Embryonic facial prominence (tissue), 1 donor: ENCODE measurements at regions not wholly inside any gene's neighbourhood (a gene's known extent, or its start where the extent isn't known, plus 50 kb on each side); places are given as distances from the start of the nearest gene placed in this dataset.

Source experiments
- DNase-seq: peaks from one replicate; pipeline ENCODE4 v3.0.0-alpha.2; 2016; ENCODE audit errors: extremely low spot score

DNA sequence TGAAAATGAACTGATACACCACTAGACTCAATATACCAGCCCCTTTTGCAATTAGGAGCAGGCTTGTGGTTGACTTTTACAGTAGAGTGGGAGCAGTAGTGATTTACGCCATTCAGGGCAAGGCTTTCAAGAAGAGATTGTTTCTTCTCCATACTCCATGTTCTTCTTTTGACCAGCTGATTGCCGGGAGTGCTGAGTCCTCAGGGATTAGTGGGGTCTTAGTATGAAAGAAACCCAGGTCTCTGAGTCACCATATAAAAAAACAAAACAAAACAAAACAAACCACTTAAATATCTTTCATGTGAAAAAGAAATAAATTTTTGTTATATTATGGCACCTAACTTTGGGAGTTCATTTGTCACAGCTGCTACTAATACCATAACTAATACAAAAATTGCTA, 465.6 kb upstream of the TRIB2 start:
- no peak for DNase-seq

DNA sequence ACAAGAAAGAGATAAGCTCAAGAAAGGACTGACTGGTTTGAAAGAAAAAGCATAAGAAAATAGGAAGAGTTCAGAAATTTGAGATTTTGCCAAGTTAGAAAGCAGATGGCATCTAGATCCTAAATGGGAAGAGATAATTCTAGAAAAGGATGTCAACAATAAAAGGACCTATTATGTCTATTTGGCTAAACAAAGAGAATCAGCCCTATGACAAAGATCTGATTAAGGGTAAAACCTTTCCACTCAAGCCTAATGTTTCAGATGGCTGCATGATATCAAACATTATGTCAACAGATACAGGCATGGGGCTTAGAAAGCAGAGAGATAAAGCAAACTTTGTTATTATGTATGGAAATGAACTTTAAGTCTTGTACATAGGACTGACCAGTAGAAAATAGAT, 465.0 kb upstream of the TRIB2 start:
- no peak for DNase-seq

GRCh38 chr2:12253167-12253778, 463.5 kb upstream of the TRIB2 start:
- no peak for DNase-seq

DNA sequence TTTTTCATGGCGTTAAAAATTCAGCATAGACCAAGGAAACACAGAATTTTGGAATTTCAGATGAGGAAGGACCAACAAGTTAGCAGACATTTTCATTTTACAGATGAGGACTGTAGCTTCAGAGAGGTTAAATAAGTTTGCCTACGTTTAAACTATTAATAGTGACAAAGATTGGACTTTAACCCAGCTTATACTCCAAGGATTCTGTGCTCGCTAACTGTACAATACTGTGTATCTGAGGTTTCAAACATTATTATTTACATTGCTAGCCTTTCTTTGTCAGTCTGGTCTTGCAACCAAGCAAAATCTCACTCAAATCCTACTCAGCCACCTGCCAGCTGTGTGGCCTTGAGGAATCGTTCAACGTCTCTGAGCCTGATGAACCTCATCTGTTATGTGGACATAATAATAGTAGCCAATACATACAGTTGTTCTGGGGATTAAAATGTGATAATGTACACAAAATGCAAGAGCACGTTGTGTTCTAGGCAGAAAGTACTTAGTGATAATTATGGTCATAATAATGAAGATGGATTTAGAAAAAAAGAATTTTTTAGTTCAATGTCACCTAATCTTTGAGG, 462.4 kb upstream of the TRIB2 start:
- DNase-seq = no peak

GRCh38 chr2:12256206-12256605, 460.5 kb upstream of the TRIB2 start:
- DNase-seq = no peak

- DNase-seq = no peak
Observed at GRCh38 chr2:12257476-12257875, 459.3 kb upstream of the TRIB2 start.

GRCh38 chr2:12259493-12259892, 457.2 kb upstream of the TRIB2 start:
- no peak for DNase-seq

DNA sequence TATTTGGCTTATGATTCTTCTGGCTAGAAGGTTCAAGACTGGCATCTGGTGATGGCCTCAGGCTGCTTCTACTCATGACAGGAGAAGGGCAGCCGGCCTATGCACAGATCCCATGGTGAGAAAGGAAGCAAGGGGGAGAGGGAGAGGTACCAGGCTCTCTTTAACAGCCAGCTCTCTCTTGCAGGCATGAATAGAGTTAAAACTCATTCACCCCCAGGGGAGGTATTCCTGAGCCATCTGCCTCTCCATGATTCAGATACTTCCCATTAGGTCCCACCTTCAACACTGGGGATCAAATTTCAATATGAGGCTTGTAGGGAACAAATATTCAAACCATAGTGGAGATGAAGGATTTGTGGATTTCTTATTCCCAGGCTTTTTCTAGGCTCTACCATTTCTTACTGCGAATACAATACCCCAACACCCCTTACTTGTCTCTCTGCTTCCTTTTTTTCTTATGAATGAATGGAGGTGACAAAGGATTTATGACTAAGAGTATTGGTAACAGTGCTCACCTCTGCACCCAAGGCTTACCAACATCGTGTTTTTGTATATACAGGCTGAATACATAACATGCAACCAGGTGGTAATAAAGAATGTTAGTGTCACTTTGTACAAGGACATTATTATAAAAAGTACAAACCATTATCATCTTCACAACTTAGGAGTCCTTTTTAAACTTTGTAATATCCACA, 454.6 kb upstream of the TRIB2 start:
- DNase-seq = no peak

DNA sequence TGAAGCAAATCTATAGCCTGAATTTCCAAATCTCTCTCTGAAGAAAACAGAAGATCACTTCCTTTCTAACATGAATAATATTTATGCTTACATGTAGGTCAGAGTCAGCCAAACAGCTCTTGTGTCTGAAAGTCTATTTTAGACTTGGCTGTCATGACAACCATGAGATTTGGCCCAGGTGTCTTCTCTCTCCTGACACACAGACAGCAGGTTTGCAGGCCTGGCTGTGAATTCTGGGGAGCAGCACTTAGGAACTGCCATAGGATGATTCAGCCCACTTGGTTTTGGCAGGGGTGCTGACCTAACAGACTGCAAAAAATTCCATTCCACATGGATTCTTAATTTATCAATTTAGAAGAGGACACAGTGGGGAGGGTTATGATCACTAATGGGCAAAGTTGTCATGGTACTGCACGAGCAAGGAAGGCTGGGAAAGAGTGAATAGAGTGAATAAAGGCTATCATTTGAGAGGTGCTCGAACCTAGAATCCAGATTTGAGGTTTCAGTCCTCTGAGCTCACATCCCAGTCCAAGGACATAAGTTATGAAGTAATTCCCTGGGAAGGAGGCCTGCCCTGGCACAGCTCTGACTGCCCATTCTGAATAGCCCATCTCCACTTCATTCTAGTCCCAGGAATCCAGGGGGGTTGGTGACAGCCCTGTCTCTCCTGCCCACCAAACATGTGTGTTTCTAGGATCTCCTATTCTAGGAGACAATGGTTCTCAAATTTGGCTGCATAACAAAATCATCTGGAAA, 453.9 kb upstream of the TRIB2 start:
- DNase-seq = no peak

DNA sequence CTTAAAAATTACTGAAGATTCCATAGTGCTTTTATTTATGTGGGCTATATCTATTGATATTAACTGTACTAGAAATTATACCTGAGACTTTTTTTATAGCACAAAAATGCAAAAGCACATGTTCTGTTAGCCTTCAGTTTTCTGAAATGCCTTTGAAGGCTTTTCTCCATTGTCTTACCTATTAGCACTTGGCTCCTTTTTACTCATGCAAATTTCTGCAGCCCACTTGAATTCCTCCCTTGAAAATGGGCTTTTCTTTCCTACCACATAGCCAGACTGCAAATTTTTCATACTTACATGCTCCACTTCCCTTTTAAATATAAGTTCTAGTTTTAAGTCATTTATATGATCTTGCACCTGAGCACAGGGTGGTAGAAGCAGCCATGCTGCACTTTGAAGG, 453.0 kb upstream of the TRIB2 start:
- DNase-seq = no peak

DNA sequence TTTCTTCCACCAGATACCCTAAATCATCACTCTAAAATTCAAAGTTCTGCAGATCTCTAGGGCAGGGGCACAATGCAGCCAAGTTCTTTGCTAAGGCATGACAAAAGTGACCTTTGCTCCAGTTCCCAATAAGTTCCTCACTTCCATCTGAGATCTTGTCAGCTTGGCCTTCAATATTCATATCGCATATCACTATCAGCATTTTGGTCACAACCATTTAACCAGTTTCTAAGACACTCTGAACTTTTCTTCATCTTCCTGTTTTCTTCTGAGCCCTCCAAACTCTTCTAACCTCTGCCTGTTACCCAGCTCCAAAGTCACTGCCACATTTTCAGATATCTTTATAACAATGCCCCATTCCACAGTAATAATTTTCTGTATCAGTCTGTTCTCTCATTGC, 452.6 kb upstream of the TRIB2 start:
- no peak for DNase-seq

DNA sequence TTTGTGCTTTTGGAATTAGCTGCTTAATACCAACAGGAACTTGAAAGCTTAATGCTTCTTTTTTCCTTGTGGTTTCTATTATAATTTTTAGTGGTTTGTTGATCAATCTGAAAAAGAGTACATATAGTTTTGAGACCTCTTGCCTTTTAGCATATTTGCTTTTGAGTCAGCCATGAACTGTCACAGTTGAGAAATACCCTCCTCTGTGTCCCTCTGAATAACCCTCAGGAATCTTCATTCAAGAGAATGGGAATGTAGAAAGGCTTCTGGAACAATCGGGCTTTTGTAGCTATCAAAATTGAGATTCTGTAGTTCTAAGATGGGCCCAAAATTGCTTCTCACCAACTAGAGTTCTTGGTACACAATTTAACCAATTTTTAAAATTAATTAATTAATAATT, 451.1 kb upstream of the TRIB2 start:
- DNase-seq = no peak

- DNase-seq = no peak
Observed at GRCh38 chr2:12267042-12267441, 449.7 kb upstream of the TRIB2 start.

- DNase-seq = no peak
Observed at GRCh38 chr2:12269041-12269972, 447.4 kb upstream of the TRIB2 start.

- DNase-seq = no peak
Observed at GRCh38 chr2:12270876-12271588, 445.7 kb upstream of the TRIB2 start.

- no peak for DNase-seq
Observed at GRCh38 chr2:12271589-12271984, 445.1 kb upstream of the TRIB2 start.

DNA sequence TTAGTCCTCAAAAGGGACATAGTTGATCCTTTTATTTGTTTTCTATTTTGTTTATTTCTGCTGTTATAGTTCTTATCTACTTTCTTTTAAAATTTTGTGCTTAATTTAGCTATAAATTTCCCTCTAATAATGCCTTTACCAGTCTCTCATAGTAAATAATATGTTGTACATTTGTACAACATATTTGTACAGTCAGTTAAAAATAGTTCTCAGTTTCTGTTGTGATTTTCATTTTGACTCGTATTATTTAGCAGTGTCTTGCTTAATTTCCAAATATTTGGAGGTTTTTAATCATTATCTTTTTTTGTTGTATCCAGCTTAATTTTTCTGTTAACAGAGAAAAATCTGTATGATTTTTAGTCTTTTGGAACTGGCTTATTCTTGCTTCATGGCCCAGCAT, 443.6 kb upstream of the TRIB2 start:
- no peak for DNase-seq

DNA sequence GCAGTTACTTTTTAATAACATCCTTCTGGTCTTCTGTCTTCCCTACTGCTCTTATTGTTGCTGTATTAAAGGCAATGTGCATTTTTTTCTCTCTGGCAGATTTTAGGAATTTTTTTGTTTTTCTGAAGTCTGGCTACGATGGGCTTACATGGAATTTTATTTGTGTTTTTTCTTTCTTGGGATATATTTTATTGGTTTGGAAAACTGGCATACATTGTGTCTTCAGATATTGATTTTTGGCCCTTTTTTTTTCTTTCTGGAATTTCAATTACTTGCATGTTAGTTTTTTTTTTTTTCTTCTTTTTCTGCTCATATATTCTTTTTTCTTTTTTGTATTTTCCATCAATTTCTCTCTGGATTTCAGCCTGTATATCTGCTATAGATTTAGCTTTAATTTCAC, 442.1 kb upstream of the TRIB2 start:
- DNase-seq = no peak

GRCh38 chr2:12277241-12278034, 439.3 kb upstream of the TRIB2 start:
- no peak for DNase-seq

GRCh38 chr2:12278217-12278750, 438.5 kb upstream of the TRIB2 start:
- DNase-seq = no peak
